HCT116 (cell line): ENCODE measurements at regions not wholly inside any gene's neighbourhood (a gene's known extent, or its start where the extent isn't known, plus 50 kb on each side); places are given as distances from the start of the nearest gene placed in this dataset.

Experiments used
- ATAC-seq: fragments of 200-7000 bp; cut with Tn5 transposase; 2 replicates; pipeline ENCODE4 v1.9.1; 2020; ENCODE audit warnings: mild to moderate bottlenecking, moderate library complexity
- BruUV-seq: library from RNA; stranded (reverse); fragments of 400-500 nt; replicated peaks from 2 replicates; lab custom pipeline; 2021; lab: Mats Ljungman, UMichigan
- CTCF ChIA-PET: fragments of 300-600 bp; sonication (Branson Sonifier 250); formaldehyde crosslinking; loops from one replicate; lab custom pipeline; 2021; ENCODE audit warnings: antibody characterized with exemption; lab: Charles Lee
- POLR2A ChIA-PET: fragments of 300-600, 350-600 bp; sonication (Branson Sonifier 250); formaldehyde crosslinking; loops from one replicate; lab custom pipeline; 2021; ENCODE audit warnings: antibody characterized with exemption; lab: Charles Lee
- RAD21 ChIA-PET, 2 experiments: fragments of 300-600 bp; sonication (Branson Sonifier 250); formaldehyde crosslinking; loops; one replicate each; lab custom pipeline; 2023; ENCODE audit warnings: low total read pairs in 2 of 2; ENCODE audit not compliant: uncharacterized antibody in 2 of 2, unreplicated experiment in 2 of 2, low non-redundant PET in 1 of 2; lab: Charles Lee
- DNase-seq: peaks from one replicate; pipeline ENCODE4 v3.0.0-alpha.2; 2010; ENCODE audit warnings: low read depth, low spot score
- H2AFZ ChIP-seq: fragments of 200-600 bp; shearing (Covaris generic), sonication (generic); 2 replicates; pipeline ENCODE4 v1.6.1; 2017; ENCODE audit warnings: low read depth, mixed run types, mixed read lengths, antibody characterized with exemption, low read length; ENCODE audit not compliant: poor library complexity, severe bottlenecking
- H3K27ac ChIP-seq: 2 replicates; pipeline ENCODE4 v1.5.1; 2012; ENCODE audit warnings: low read depth, low read length
- H3K27me3 ChIP-seq: fragments of 200-600 bp; sonication (generic); 2 replicates; pipeline ENCODE4 v1.6.1; 2016; ENCODE audit warnings: mixed run types, low read length, mixed read lengths; ENCODE audit not compliant: insufficient read depth
- H3K36me3 ChIP-seq, 2 experiments: fragments of 200-500 bp in 1 of 2; fragments of 200-600 bp in 1 of 2; sonication (Bioruptor generic) in 1 of 2; sonication (generic) in 1 of 2; 2 replicates each; pipeline versions ENCODE4 v1.5.1 to v1.6.1; 2014 to 2016; ENCODE audit warnings: low read length in 2 of 2, inconsistent platforms in 1 of 2, mixed read lengths in 1 of 2, mixed run types in 1 of 2; ENCODE audit not compliant: insufficient read depth in 2 of 2, control insufficient read depth in 1 of 2
- H3K4me1 ChIP-seq, 2 experiments: fragments of 200-600 bp in 1 of 2; sonication (generic) in 1 of 2; 2 replicates each; pipeline versions ENCODE4 v1.5.1 to v1.6.1; 2012 to 2017; ENCODE audit warnings: low read length in 2 of 2, inconsistent platforms in 1 of 2, mild to moderate bottlenecking in 1 of 2, mixed read lengths in 1 of 2, mixed run types in 1 of 2, moderate library complexity in 1 of 2; ENCODE audit not compliant: insufficient read depth in 2 of 2, control insufficient read depth in 1 of 2
- H3K4me2 ChIP-seq: fragments of 200-600 bp; sonication (generic); 2 replicates; pipeline ENCODE4 v1.6.1; 2017; ENCODE audit warnings: mixed run types, low read length, mixed read lengths
- H3K4me3 ChIP-seq, 2 experiments: fragments of 200-600 bp in 1 of 2; sonication (generic) in 1 of 2; replicated peaks in 1 of 2; 2 replicates each; pipeline ENCODE4 v1.5.1; 2011 to 2016; ENCODE audit warnings: low read length in 2 of 2, control low read depth in 1 of 2, low read depth in 1 of 2, mild to moderate bottlenecking in 1 of 2, mixed read lengths in 1 of 2, mixed run types in 1 of 2
- H3K79me2 ChIP-seq: fragments of 200-600 bp; sonication (generic); 2 replicates; pipeline ENCODE4 v1.6.1; 2017; ENCODE audit warnings: mild to moderate bottlenecking, mixed run types, low read length, moderate library complexity, mixed read lengths; ENCODE audit not compliant: insufficient read depth
- H3K9ac ChIP-seq: fragments of 200-600 bp; sonication (generic); 2 replicates; pipeline ENCODE4 v1.6.1; 2016; ENCODE audit warnings: low read length, mixed read lengths
- H3K9me2 ChIP-seq: fragments of 200-600 bp; sonication (generic), shearing (Covaris generic); 2 replicates; pipeline ENCODE4 v1.6.1; 2017; ENCODE audit warnings: mixed run types, mild to moderate bottlenecking, moderate library complexity; ENCODE audit not compliant: insufficient read depth
- H3K9me3 ChIP-seq, 2 experiments: fragments of 200-500 bp in 1 of 2; fragments of 200-600 bp in 1 of 2; sonication (Bioruptor generic) in 1 of 2; sonication (generic) in 1 of 2; 2 replicates each; pipeline ENCODE4 v1.6.1; 2014 to 2017; ENCODE audit warnings: low read length in 2 of 2, mixed read lengths in 2 of 2, inconsistent platforms in 1 of 2, low read depth in 1 of 2, mild to moderate bottlenecking in 1 of 2, mixed run types in 1 of 2, moderate library complexity in 1 of 2; ENCODE audit not compliant: control insufficient read depth in 1 of 2, insufficient read depth in 1 of 2
- H4K20me1 ChIP-seq: fragments of 200-600 bp; sonication (generic), shearing (Covaris generic); 2 replicates; pipeline ENCODE4 v1.6.1; 2017; ENCODE audit warnings: mixed run types, mild to moderate bottlenecking, moderate library complexity; ENCODE audit not compliant: insufficient read depth
- FOSL1 ChIP-seq: IDR thresholded peaks from 2 replicates; pipeline ENCODE4 v1.6.1; 2012; ENCODE audit warnings: low read depth
- POLR2AphosphoS5 ChIP-seq: IDR thresholded peaks from 2 replicates; pipeline ENCODE4 v1.6.1; 2011; ENCODE audit warnings: mild to moderate bottlenecking, low read depth, low read length, moderate library complexity
- SP1 ChIP-seq: IDR thresholded peaks from 2 replicates; pipeline ENCODE4 v1.6.1; 2012; ENCODE audit warnings: low read depth
- YY1 ChIP-seq: IDR thresholded peaks from 2 replicates; pipeline ENCODE4 v1.6.1; 2011; ENCODE audit warnings: low read length, low read depth, moderate library complexity, mild to moderate bottlenecking; ENCODE audit not compliant: insufficient replicate concordance; ENCODE audit errors: extremely low read depth
- ZFX ChIP-seq: fragments of 450-650 bp; IDR thresholded peaks from 2 replicates; pipeline ENCODE4 v1.6.1; 2017
- intact Hi-C: fragments of 100-400 bp; cut with micrococcal nuclease; formaldehyde crosslinking; loops from 2 replicates; pipeline ENCODE4 v1.10.0; 2022
- TF ChIP-seq, protein P1 (sequence below): IDR thresholded peaks from 2 replicates; pipeline ENCODE4 v1.6.1; 2012
- TF ChIP-seq, protein P2 (sequence below): IDR thresholded peaks from 2 replicates; pipeline ENCODE4 v1.6.1; 2011; ENCODE audit warnings: mild to moderate bottlenecking, low read length, moderate library complexity; ENCODE audit not compliant: insufficient replicate concordance; ENCODE audit errors: extremely low read depth
- TF ChIP-seq, protein P3 (sequence below), 3 experiments: fragments of 200-600 bp in 1 of 3; sonication (generic) in 1 of 3; IDR thresholded peaks in 2 of 3; conservative IDR thresholded peaks in 1 of 3; 2 replicates each; pipeline ENCODE4 v1.5.1; 2012 to 2017; ENCODE audit warnings: low read depth in 2 of 3, low read length in 2 of 3, antibody characterized with exemption in 1 of 3, borderline replicate concordance in 1 of 3, control low read depth in 1 of 3, mild to moderate bottlenecking in 1 of 3, mixed read lengths in 1 of 3, mixed run types in 1 of 3, moderate library complexity in 1 of 3; ENCODE audit not compliant: insufficient read depth in 1 of 3

DNA sequence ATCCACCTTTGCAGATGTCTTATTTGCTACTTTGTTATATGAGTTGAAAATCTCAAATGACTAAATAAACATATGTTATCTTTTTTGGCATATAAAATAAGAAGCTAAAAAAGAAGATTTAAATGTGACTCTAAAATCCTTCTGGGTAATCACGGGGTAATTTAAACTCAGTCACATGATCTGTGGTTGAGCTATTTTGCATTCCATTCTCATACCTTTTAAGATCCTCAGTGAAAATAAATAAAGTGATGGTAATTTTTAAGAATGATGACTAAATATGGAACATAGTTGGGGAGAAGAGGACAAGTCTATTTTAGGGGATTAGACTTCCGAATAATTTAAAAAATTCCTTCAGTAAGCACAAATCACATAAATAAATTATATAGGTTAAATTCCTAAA lies 1076.8 kb downstream of the TUSC7 start:
- H3K9ac ChIP-seq = no peak overlapping the region
- no peaks in the 10 kb centered on the region for H3K27me3 ChIP-seq
- H4K20me1 ChIP-seq = no peaks in the 10 kb centered on the region
- no peak for TF ChIP-seq FOSL1
- TF ChIP-seq, protein P1, sequence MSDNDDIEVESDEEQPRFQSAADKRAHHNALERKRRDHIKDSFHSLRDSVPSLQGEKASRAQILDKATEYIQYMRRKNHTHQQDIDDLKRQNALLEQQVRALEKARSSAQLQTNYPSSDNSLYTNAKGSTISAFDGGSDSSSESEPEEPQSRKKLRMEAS = no peak
- TF ChIP-seq, protein P2, sequence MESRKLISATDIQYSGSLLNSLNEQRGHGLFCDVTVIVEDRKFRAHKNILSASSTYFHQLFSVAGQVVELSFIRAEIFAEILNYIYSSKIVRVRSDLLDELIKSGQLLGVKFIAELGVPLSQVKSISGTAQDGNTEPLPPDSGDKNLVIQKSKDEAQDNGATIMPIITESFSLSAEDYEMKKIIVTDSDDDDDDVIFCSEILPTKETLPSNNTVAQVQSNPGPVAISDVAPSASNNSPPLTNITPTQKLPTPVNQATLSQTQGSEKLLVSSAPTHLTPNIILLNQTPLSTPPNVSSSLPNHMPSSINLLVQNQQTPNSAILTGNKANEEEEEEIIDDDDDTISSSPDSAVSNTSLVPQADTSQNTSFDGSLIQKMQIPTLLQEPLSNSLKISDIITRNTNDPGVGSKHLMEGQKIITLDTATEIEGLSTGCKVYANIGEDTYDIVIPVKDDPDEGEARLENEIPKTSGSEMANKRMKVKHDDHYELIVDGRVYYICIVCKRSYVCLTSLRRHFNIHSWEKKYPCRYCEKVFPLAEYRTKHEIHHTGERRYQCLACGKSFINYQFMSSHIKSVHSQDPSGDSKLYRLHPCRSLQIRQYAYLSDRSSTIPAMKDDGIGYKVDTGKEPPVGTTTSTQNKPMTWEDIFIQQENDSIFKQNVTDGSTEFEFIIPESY = no peak
- TF ChIP-seq, protein P3, sequence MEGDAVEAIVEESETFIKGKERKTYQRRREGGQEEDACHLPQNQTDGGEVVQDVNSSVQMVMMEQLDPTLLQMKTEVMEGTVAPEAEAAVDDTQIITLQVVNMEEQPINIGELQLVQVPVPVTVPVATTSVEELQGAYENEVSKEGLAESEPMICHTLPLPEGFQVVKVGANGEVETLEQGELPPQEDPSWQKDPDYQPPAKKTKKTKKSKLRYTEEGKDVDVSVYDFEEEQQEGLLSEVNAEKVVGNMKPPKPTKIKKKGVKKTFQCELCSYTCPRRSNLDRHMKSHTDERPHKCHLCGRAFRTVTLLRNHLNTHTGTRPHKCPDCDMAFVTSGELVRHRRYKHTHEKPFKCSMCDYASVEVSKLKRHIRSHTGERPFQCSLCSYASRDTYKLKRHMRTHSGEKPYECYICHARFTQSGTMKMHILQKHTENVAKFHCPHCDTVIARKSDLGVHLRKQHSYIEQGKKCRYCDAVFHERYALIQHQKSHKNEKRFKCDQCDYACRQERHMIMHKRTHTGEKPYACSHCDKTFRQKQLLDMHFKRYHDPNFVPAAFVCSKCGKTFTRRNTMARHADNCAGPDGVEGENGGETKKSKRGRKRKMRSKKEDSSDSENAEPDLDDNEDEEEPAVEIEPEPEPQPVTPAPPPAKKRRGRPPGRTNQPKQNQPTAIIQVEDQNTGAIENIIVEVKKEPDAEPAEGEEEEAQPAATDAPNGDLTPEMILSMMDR (IDR thresholded peaks at IDR 0.05 in 2 of 3, conservative IDR thresholded peaks at IDR 0.05 in 1 of 3; ENCODE audit: borderline replicate concordance in 1 of 3, insufficient read depth in 1 of 3, low read depth in 2 of 3, low read length in 2 of 3) = no peak
- TF ChIP-seq ZFX = no peak
- TF ChIP-seq SP1 = no peak
- no peak for TF ChIP-seq YY1
- no peak for TF ChIP-seq POLR2AphosphoS5
- RAD21 ChIA-PET = no interaction called here
- DNase-seq (no peak), ATAC-seq (no peak)
- H3K27ac ChIP-seq = no peak overlapping the region
- no peaks in the 10 kb centered on the region for H3K4me1 ChIP-seq
- H3K4me3 ChIP-seq = no peak overlapping the region
- POLR2A ChIA-PET = no interaction called here
- BruUV-seq = no TSS peak
- no peaks in the 10 kb centered on the region for H3K79me2 ChIP-seq
- no peaks in the 10 kb centered on the region for H3K9me3 ChIP-seq
- H2AFZ ChIP-seq = no peak overlapping the region
- H3K4me2 ChIP-seq = no peak overlapping the region
- no peaks in the 10 kb centered on the region for H3K36me3 ChIP-seq
- CTCF ChIA-PET = no interaction called here
- H3K9me2 ChIP-seq = no peaks in the 10 kb centered on the region
- intact Hi-C loops = no loop called here
